Sigmoid colon (tissue), 6 donors: ENCODE measurements at regions not wholly inside any gene's neighbourhood (a gene's known extent, or its start where the extent isn't known, plus 50 kb on each side); places are given as distances from the start of the nearest gene placed in this dataset.

ENCODE experiments used
- DNase-seq: peaks from one replicate; pipeline ENCODE4 v3.0.0-alpha.2; 2019
- H3K27ac ChIP-seq, 4 donors: fragments of 200-600 bp; sonication (generic); one replicate each; pipeline ENCODE4 v1.5.1; 2016 to 2019; ENCODE audit warnings: mild to moderate bottlenecking in 1 of 4
- H3K27me3 ChIP-seq, 3 donors: fragments of 200-600 bp; sonication (generic); one replicate each; pipeline ENCODE4 v1.5.1; 2019; ENCODE audit warnings: mild to moderate bottlenecking in 1 of 3
- H3K36me3 ChIP-seq, 4 donors: fragments of 200-600 bp; sonication (generic); one replicate each; pipeline ENCODE4 v1.5.1; 2016 to 2019
- H3K4me1 ChIP-seq, 4 donors: fragments of 200-600 bp; sonication (generic); one replicate each; pipeline ENCODE4 v1.5.1; 2017 to 2019
- H3K4me3 ChIP-seq, 4 donors: fragments of 200-600 bp; sonication (generic); one replicate each; pipeline ENCODE4 v1.5.1; 2017 to 2019; ENCODE audit warnings: mild to moderate bottlenecking in 2 of 4, moderate library complexity in 1 of 4
- H3K9me3 ChIP-seq, 4 donors: fragments of 200-600 bp in 3 of 4; sonication (generic) in 3 of 4; one replicate each; pipeline versions ENCODE4 v1.5.1 to v1.6.1; 2013 to 2019
- CTCF ChIP-seq, 4 experiments: fragments of 450-650 bp in 3 of 4; fragments of 200-600 bp in 1 of 4; IDR thresholded peaks; one replicate each; pipeline ENCODE4 v1.5.1; 2016 to 2019; ENCODE audit warnings: antibody characterized with exemption in 4 of 4, mild to moderate bottlenecking in 3 of 4, moderate library complexity in 2 of 4
- EP300 ChIP-seq, 4 donors: sonication (generic); formaldehyde crosslinking; IDR thresholded peaks; one replicate each; pipeline ENCODE4 v1.6.1; 2017; ENCODE audit warnings: antibody characterized with exemption in 4 of 4
- POLR2A ChIP-seq, 2 donors: fragments of 450-650 bp; IDR thresholded peaks; one replicate each; pipeline ENCODE4 v1.6.1; 2016; ENCODE audit warnings: antibody characterized with exemption in 2 of 2, mild to moderate bottlenecking in 2 of 2, moderate library complexity in 2 of 2
- POLR2AphosphoS5 ChIP-seq, 4 donors: sonication (generic); formaldehyde crosslinking; IDR thresholded peaks; one replicate each; pipeline ENCODE4 v1.6.1; 2017; ENCODE audit warnings: antibody characterized with exemption in 4 of 4
- WGBS, 2 donors: extraction: QIAGEN DNeasy Blood & Tissue Kit; methylation state at CpG; one replicate each; pipeline ENCODE4 v1.1.7; 2013; 5-methylcytosine and 5-hydroxymethylcytosine counted together
- intact Hi-C: fragments of 100-400 bp; cut with DNase I; formaldehyde crosslinking; loops from one replicate; pipeline ENCODE4 v1.15.1; 2023
- donor health status: healthy with polysubstance abuse.
- donor health status: healthy.

GRCh38 chr20:23241416-23241815, 109.2 kb upstream of the NXT1 start:
- DNase-seq = no peak
- Histone ChIP-seq H3K4me1 (no peaks in the 10 kb centered on the region), H3K36me3 (no peaks in the 10 kb centered on the region), H3K9me3 (peaks cover 0 to 6% (median 0%) of the 10 kb centered on the region in 4 donors), H3K4me3 (no peak overlapping the region), H3K27ac (no peak overlapping the region), H3K27me3 (no peaks in the 10 kb centered on the region)
- TF ChIP-seq EP300 (IDR thresholded peaks at IDR 0.05) = no peak
- TF ChIP-seq POLR2A (IDR thresholded peaks at IDR 0.05) = no peak
- TF ChIP-seq POLR2AphosphoS5 (IDR thresholded peaks at IDR 0.05) = no peak
- no peak for TF ChIP-seq CTCF (IDR thresholded peaks at IDR 0.05)
- intact Hi-C loops = no loop called here
- WGBS, 2 donors = 82 to 91% methylated on average over 3 of the region's 3 CpGs

GRCh38 chr20:23240519-23240918, 110.1 kb upstream of the NXT1 start:
- H3K9me3 ChIP-seq = peaks cover 0 to 6% (median 0%) of the 10 kb centered on the region in 4 donors
- no peak for DNase-seq
- H3K27me3 ChIP-seq = no peaks in the 10 kb centered on the region
- intact Hi-C loops = no loop called here
- no peaks in the 10 kb centered on the region for H3K4me1 ChIP-seq
- TF ChIP-seq EP300 (IDR thresholded peaks at IDR 0.05) (no peak), POLR2A (IDR thresholded peaks at IDR 0.05) (no peak), POLR2AphosphoS5 (IDR thresholded peaks at IDR 0.05) (no peak), CTCF (IDR thresholded peaks at IDR 0.05) (no peak)
- no peak overlapping the region for H3K27ac ChIP-seq
- 79 to 83% methylated on average over 1 of the region's 1 CpG for WGBS, 2 donors
- no peaks in the 10 kb centered on the region for H3K36me3 ChIP-seq
- H3K4me3 ChIP-seq = no peak overlapping the region

- intact Hi-C loops = loop anchor here (10.0 kb wide), 1 partner anchor 542 kb away; no protein-coding TSS in a partner anchor
- no peaks in the 10 kb centered on the region for H3K36me3 ChIP-seq
- no peak overlapping the region for H3K4me3 ChIP-seq
- no peaks in the 10 kb centered on the region for H3K27me3 ChIP-seq
- no peak for TF ChIP-seq POLR2A (IDR thresholded peaks at IDR 0.05)
- TF ChIP-seq CTCF (IDR thresholded peaks at IDR 0.05) = no peak
- TF ChIP-seq POLR2AphosphoS5 (IDR thresholded peaks at IDR 0.05) = no peak
- no peak for TF ChIP-seq EP300 (IDR thresholded peaks at IDR 0.05)
- peaks cover 0 to 6% (median 0%) of the 10 kb centered on the region in 4 donors for H3K9me3 ChIP-seq
- H3K27ac ChIP-seq = no peak overlapping the region
- no peak for DNase-seq
- no peaks in the 10 kb centered on the region for H3K4me1 ChIP-seq
These were observed 113.4 kb upstream of the NXT1 start for GRCh38 chr20:23237201-23237600.

GRCh38 chr20:23235173-23236027, 115.2 kb upstream of the NXT1 start:
- no peak for DNase-seq
- Histone ChIP-seq H3K4me1 (no peaks in the 10 kb centered on the region), H3K9me3 (peaks cover 0 to 6% (median 0%) of the 10 kb centered on the region in 4 donors), H3K27me3 (no peaks in the 10 kb centered on the region), H3K4me3 (no peak overlapping the region), H3K27ac (no peak overlapping the region), H3K36me3 (no peaks in the 10 kb centered on the region)
- intact Hi-C loops = loop anchor here (10.0 kb wide), 1 partner anchor 541 kb away; no protein-coding TSS in a partner anchor
- TF ChIP-seq CTCF (IDR thresholded peaks at IDR 0.05) (peak; percentile 33 to 59 (median 48)), POLR2A (IDR thresholded peaks at IDR 0.05) (no peak)
- WGBS, 2 donors = 10 to 33% methylated on average over 9 of the region's 9 CpGs
